Activated CD8-positive, alpha-beta memory T cell treated with anti-CD3 and anti-CD28 coated beads for 48 hours (primary cell): ENCODE measurements at regions not wholly inside any gene's neighbourhood (a gene's known extent, or its start where the extent isn't known, plus 50 kb on each side); places are given as distances from the start of the nearest gene placed in this dataset.
"Not testable (repeated sequence)": the region's sequence is repeated elsewhere in the genome, so short reads cannot be mapped to it uniquely, and the experiment has no call there.

ENCODE experiments used
- DNase-seq, 3 experiments: peaks; one replicate each; pipeline ENCODE4 v3.0.0-alpha.2; 2020; ENCODE audit warnings: low read depth in 2 of 3, low spot score in 2 of 3

DNA sequence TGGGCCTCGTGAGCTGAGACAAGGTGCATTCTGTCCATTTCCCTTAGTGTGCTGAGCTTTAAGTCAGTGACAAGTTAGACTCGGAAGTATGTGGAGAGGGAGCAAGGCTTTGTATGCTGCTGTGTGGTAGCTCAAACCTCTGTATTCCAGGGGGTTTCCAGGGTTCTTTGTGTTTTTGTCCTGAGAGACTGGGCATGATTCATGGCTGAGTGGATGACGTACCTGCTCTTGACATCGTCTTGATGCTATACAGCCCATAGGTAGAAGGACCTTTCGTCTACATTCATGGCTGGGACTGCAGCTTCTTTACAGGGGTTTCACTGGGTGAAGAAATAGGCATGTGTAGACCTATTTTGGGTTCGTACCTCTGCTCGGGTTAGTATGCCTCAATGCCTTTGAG, 162.7 kb upstream of the WDR1 start:
- DNase-seq, result no peak

DNA sequence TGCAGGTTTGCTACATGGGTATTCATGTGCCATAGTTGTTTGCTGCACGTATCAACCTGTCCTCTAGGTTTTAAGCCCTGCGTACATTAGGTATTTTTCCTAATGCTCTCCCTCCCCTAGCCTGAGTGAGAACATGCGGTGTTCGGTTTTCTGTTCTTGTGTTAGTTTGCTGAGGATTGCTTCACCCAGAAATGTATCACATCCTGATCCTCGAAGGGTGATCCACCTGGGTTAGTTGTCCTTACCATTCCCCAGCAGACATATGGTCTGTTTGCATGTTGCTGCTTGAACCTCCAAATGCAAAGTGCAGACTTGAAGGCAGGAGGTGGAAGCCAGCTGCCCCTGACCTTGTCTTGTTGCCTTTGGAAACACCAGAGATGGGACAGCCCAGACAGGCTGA, 161.5 kb upstream of the WDR1 start:
- no peak for DNase-seq

DNA sequence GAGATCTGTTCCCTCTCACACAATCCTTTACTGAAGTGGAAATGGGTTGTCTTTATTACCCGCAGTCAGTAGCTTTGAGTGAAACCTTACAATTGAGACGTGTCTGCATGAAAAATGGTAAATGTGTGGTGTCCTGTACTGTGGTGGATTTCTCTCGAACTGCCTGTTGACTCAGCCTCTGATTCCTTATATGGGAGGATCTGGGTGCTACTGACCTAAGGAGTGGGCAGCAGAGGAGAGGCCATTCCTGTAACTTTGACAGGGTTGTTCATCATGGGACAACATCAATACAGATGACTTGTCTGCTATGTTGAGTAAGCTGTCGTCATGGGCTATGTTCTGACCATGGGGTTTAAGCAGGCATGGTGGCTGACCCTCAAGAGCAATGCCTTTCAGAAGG, 159.6 kb upstream of the WDR1 start:
- no peak for DNase-seq

DNA sequence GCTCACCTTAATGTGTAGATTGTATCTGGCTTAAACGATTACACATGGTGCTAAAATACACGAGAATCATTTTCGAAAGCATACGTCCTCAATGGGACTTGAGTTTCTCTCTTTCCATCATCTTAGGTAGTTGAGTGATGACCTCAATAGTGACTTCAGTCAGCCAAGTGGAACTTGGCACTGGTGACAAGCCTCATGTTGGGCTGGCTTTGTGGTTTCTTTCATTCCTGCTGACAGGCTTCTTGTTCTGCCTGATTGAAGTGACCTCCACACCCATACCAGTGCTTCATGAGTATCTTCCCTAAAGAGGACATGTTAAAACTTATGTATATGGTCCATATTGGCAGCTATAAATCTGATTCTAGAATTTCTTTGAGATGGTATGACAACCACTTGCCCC, 159.1 kb upstream of the WDR1 start:
- DNase-seq, result no peak

DNA sequence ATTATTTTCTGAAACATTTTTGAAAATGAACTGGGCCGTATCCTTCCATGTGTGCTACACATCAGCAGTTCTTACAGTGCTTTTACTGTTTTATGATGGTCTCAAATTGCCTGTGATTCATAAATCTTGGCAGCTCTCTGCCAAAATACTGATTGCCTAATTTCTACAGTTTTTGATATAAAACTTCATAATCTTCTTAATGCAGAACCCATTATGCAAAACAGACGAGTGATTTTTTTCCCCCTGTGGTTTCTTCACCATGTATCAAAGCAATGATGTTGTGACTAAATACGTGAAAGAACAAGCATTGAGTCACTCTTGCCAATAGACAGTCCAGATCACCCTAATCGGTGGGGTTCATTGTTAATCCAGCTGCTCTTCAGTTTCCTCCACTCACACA, 156.4 kb upstream of the WDR1 start:
- DNase-seq, result no peak

DNA sequence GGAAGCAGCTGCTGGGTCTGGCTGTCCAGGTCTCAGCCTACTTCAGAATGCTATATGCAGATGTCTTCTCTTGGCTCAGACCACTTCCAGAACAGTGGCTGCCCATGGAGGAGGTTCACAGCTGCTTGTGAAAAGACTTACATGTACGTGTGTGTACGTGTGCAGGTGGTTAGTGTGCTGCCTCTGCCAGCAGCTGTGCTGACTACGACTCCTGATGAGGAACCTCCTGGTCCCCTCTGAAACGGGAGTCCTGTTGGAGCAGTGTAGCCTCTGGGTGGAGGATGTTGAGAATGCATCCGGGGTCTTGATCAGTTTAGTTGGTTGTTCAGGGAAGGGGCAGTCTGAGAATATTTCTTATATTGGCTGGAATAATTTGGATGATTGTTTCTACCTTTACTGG, 155.9 kb upstream of the WDR1 start:
- no peak for DNase-seq

DNA sequence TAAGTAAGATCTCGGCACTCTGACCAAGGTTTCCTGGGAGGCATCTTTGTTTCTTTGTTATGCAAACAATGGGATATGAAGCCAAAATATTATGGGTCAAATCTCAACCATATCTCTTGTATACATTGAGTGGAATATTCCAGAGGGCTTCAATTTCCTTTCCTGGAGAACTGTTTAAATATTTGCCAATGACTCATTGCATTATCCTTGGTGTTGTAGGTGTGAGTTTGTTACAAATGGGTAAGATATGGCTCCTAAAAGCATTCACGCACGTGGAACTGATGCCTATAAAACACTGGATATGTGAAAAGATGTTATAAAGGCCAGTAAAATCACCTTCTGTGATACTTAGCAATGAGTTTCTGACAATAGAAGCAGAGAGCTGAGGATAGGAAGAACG, 150.5 kb upstream of the WDR1 start:
- DNase-seq, result no peak

DNA sequence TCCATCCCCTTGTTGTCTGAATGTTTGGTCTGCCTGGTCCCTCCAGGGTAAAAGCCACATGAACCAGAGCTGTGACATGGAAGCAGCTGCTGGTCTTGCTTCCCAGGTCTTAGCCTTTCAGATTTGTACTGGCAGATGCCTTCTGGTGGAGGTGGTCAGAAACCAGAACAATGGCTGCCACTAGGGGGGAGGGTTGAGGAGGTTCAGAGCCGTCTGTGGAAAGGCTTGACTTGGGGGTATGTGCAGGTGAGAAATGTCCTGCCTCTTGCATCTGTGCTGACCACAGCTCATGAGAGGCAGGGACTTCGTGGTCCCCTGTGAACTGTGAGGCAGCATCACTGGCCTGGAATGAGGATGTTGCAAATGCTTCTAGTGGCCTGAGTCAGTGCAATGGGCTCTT, 144.2 kb upstream of the WDR1 start:
- DNase-seq, result no peak

DNA sequence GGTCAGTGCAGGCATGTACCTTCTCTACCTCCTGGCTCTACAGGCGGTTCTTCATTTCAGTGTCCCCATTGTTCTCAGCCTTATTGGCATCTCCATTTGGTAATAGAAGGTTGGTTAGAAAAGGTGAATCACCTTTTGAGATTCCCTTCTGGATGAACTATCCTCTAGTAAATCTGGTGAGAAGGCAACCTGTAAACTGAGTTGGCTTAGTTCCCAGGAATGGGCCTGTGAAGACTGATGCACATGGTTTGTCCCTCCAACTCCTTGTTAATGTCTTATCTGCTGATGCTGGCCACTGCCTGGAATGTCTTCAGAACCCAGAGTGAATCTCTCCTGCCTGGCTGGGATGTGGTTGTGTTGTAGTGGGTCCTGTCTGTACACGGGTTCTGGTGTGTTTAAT, 143.4 kb upstream of the WDR1 start:
- no peak for DNase-seq

DNA sequence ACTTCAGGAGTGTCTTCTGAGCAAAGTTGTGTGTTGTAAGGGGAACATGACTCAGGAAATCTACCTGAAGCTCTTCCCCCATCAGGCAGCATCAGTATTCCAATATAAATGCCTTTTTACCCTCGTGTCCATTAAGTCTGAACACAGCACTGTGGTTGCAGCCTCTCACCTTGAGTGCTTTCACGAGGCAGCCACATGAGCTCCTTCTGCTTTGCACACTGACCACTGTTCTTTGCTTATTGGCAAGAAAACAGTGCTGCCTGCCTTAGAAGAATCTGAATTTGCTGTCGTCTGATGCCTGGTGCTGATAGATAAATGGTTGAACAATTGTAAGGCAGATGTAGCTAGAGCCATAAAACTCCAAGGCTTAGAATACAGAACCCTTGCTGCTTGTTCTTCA, 139.6 kb upstream of the WDR1 start:
- DNase-seq, result no peak

DNA sequence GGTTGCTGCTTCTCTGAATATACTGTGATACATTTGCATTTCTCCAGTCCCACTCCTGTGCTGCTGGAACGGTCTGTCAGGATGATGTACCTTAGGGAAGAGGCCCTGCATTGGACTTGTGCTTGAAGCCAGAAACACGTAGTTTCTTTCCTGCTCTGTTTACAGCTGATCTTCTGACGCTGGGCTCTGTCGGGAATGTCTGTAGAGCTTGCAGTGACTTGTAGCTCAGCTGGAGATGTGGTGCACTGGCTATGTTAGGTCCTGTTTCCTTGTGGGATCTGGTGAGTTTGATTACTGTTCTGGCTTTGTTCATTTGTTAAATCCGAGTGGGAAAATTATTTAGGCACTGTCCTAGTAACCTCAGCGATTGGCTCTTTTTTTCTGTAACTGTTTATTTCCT, 137.2 kb upstream of the WDR1 start:
- no peak for DNase-seq

DNA sequence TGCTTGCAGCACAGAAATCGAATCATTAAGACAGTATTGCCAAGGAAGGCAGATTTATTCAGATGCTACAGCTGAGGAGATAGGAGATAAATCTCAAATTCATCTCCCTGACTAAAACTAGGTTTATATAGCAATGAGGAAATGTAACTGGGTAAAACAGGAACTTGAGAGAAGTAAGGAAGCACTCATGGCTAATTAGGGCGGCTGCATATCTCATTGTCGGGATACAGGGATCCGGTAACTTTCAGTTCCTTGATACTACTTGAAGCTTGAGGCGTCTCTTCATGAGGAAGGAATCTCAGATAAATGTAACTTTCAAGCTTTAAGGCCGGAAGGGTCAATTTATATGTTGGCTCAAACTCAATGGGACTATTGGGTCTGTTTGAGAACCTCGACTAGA, 129.2 kb upstream of the WDR1 start:
- no peak for DNase-seq

DNA sequence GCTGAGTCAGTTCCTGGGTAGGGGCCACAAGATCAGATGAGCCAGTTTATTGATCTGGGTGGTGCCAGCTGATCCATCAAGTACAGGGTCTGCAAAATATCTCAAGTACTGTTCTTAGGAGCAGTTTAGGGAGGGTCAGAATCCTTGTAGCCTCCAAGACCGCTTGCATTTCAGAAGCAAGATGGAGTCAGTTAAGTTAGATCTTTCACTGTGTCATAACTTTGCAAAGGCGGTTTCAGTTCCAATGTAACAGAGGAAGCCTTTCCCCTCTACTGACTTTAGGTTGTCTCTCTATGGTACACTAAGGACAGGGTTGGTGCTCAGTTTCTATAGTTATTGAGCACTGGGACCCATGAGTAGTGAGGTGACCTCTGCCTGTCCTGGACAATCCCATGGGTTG, 127.3 kb upstream of the WDR1 start:
- DNase-seq, result no peak

DNA sequence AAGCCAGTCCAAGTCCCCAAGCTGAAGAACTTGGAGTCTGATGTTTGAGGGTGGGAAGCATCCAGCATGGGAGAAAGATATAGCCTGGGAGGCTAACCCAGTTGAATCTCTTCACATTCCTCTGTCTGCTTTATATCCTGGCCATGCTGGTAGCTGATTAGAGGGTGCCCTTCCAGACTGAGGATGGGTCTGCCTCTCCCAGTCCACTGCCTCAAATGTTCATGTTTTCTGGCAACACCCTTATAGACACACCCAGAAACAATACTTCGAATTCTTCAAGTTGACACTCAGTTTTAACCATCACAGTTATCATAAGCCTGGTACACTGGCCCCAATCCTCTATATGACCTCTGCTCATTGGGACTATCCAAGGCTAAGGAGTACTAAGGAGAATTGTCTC, 124.1 kb upstream of the WDR1 start:
- DNase-seq, result no peak

DNA sequence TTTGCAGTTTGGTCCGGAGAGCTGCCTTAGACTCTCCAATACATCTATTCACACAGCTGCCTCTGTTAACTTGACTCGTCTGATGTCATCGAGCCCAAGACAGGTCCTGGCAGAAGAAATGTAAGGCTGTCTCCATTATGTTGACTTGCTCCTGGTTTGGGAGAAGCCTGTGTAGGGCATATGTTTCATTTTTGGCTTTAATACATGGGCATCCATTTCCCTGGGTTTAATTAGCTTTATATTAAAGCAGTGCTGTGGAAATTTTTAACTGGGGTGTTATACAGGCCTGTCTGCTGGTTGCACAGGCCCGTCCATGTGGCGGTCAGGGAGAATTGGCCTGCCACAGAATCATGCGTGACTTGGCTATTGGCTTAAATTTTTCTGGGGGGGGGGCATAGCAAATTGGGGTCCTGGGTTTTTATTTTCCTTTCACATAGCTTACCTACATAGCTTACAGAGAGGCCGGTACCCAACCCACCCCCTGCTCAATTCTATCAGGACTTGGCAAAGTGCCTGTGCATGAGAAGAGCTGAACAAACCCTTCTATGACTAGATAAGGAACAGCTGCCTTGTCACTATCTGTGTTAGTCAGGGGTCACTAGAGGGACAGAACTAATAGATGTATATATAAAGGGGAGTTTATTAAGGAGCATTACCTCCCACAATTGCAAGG, 123.5 kb upstream of the WDR1 start:
- no peak for DNase-seq

DNA sequence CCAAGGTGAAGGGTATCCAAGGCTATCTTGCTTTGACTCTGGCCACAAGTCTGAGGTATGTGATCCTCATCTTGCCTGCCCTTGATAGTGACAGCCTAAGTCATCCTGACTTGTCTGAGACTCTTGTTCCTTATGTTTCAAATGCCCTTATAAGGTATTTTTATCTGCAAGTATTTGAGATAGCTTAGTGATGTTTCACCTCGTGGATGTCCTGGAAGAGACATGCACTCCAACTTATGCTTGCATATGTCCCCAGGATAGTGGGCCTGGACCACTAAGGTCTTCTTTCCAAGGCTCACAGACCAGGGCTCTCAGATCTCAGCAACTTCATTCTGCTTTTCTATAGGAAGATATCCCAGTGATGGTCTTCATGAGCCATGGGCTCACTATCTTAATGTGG, 120.5 kb upstream of the WDR1 start:
- no peak for DNase-seq

DNA sequence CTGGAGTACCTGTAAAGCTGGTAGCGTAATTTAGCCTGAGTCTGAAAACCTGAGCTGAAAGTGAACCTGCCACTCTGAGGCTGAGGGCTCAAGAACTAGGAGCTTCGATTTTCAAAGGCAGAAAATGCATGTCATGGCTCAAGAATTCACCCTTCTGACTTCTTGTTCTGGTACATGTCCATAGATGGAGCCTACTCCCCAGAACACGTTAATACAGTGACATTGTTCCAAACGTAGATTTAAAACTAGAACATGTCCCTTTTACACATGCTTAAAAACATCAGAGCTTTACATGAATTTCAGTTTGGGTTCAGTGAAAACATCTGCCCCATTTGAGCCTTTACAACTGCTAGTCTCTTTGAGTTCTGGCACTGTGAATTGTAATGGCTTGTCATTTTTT, 115.5 kb upstream of the WDR1 start:
- no peak for DNase-seq

DNA sequence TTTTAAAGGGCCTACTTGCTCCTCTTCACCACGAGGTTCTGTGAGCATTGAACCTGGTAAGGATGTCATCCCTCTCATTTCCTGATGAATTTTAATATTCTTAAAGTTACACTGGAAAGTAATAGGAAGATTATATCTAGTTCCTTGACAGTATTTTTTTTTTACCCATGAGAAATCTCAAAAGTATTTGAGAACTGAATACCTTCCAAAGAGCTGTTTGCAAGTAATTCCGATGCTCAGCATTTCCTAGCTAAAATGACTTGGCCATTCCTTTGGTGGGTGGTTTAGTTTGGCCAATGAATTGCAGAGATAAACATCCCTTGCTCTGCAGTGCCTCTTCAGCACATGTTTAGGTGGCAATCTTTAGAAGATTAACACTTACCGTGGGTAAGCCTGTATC, 110.2 kb upstream of the WDR1 start:
- DNase-seq, result no peak

DNA sequence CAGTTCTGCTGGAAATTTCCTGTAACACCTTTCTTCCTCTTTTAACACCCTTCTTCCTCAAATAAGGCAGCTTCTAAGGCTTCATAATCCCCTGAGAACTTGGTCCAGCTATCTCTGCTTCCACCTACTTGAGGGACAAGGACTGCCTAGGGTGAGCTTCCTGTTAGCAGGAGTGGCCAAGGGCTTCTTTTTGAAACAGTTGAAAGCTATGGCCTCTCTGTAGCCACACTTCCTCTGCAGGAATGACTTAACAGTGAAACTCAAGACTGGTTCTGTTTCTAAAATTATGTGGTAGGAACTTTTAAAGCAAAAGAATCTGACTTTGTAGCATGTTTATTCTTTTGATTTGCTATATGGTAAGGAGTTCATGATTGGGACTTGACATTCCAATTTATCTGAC, 108.5 kb upstream of the WDR1 start:
- DNase-seq, result no peak

DNA sequence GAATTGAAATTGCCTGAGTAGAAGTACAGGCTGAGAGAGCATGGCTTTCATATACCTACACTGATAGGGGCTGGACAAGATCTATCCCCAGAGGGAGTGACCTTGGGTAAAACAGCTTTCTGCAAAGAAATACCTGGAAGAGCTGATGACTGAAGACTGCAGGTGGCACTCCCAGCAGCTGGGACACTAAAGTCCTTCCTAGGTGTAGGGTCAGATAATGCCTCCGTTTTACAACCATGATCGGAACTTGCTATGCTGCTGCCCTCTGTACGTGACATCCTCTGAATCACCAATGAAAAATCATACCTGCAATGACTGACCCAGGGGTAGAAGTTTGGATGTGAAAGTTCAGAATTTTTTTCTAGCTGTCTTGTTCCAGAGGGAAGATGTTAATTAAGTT, 107.2 kb upstream of the WDR1 start:
- no peak for DNase-seq

DNA sequence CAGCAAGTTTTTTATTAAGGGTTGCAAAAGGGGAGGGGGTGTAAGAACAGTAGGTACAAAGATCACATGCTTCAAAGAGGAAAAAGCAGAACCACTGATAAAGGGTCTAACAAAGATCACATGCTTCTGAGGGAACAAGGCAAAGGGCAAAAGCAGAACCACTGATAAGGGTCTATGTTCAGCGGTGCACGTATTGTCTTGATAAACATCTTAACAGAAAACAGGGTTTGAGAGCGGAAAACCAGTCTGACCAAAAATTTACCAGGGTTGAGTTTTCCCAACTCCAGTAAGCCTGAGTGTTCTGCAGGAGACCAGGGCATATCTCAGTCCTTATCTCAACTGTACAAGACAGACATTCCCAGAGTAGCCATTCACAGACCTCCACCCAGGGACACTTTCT, 96.9 kb upstream of the WDR1 start:
- not testable (repeated sequence) for DNase-seq

DNA sequence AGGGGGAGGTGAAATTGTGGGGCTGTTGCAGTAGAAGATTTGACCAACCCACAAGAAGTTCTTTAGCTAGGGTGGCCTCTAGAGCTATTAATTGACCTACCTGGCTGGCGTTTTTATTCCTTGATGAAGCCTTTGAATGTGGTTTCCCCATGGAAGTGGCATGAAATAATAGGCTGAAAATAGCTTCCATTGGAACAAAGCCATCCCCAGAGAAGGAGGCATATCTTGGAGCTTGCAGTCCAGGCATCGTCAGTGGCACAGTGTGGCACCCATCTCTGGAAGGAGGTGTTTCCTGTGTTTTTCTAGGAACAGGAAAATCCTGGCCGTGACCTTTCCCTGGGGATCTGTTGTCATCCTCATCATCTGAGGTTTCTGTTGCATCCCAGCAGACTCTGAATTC, 96.3 kb upstream of the WDR1 start:
- DNase-seq, result no peak

DNA sequence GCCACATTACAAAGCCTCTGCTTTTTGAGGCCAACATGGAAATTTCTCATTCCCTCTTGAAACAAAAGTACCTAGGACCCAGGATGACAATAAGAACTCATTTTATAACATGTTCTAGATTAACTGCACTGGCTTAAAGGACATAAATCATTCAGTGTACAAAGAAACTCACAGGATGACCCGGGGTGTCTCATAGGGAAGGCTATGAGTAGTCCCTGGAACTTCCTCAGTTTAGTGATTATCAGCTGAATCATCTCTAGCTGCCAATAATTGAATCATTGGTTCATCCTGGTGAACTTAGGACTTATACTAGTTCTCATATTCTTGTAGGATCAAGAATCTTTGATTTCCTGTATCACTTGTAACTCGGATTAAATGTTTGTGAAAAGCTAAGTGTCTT, 95.8 kb upstream of the WDR1 start:
- no peak for DNase-seq

DNA sequence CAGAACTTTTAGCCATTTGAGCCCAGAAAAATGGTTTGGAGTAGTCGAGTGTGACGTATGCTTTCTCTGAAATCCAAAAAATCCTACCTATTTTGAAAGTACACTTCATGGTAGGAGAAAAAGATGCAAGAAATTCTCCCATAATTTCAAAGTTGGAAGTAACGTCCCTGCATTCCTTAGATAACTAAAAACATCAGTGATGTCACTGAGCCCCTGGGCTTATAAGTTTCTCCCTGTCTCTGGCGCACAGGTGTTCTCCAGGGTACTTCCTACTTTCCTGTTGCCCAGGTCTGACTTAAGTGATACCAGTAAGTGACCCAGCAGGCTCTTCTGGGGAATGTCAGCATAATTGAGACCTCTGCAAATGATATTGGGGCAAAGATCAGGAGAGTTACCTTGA, 90.5 kb upstream of the WDR1 start:
- DNase-seq, result no peak
